RWPE2 (cell line): ENCODE measurements at regions not wholly inside any gene's neighbourhood (a gene's known extent, or its start where the extent isn't known, plus 50 kb on each side); places are given as distances from the start of the nearest gene placed in this dataset.
"Not testable (repeated sequence)": the region's sequence is repeated elsewhere in the genome, so short reads cannot be mapped to it uniquely, and the experiment has no call there.

Experiments
- ATAC-seq: fragments of 200-7000 bp; cut with Tn5 transposase; 3 replicates; pipeline ENCODE4 v1.9.1; 2021; ENCODE audit warnings: low read depth
- DNase-seq: peaks from one replicate; pipeline ENCODE4 v3.0.0-alpha.2; 2020; ENCODE audit warnings: low spot score
- H3K27ac ChIP-seq: fragments of 450-650 bp; 2 replicates; pipeline ENCODE4 v1.5.1; 2017; ENCODE audit warnings: mild to moderate bottlenecking; ENCODE audit not compliant: poor library complexity, severe bottlenecking
- H3K27me3 ChIP-seq: fragments of 250-450 bp; sonication (Bioruptor Pico); 2 replicates; pipeline ENCODE4 v1.5.1; 2021; ENCODE audit warnings: mild to moderate bottlenecking, moderate library complexity; ENCODE audit not compliant: insufficient read depth, poor library complexity, severe bottlenecking
- H3K36me3 ChIP-seq: fragments of 250-450 bp; sonication (Bioruptor Pico); 2 replicates; pipeline ENCODE4 v1.5.1; 2020; ENCODE audit warnings: low read depth, mild to moderate bottlenecking, moderate library complexity
- H3K4me1 ChIP-seq: fragments of 250-450 bp; sonication (Bioruptor Pico); 2 replicates; pipeline ENCODE4 v1.5.1; 2021; ENCODE audit warnings: mild to moderate bottlenecking, moderate library complexity; ENCODE audit not compliant: insufficient read depth, poor library complexity, severe bottlenecking
- H3K4me3 ChIP-seq: fragments of 250-450 bp; sonication (Bioruptor Pico); 2 replicates; pipeline ENCODE4 v1.5.1; 2021; ENCODE audit warnings: mild to moderate bottlenecking, moderate library complexity; ENCODE audit not compliant: severe bottlenecking
- H3K9me3 ChIP-seq: fragments of 250-450 bp; sonication (Bioruptor Pico); 2 replicates; pipeline ENCODE4 v1.5.1; 2021; ENCODE audit warnings: mild to moderate bottlenecking, moderate library complexity; ENCODE audit not compliant: severe bottlenecking
- TF ChIP-seq, protein P1 (sequence below): fragments of 450-650 bp; IDR thresholded peaks from one replicate; pipeline ENCODE4 v1.5.1; 2017; ENCODE audit warnings: mild to moderate bottlenecking, moderate library complexity; ENCODE audit not compliant: poor library complexity, severe bottlenecking

DNA sequence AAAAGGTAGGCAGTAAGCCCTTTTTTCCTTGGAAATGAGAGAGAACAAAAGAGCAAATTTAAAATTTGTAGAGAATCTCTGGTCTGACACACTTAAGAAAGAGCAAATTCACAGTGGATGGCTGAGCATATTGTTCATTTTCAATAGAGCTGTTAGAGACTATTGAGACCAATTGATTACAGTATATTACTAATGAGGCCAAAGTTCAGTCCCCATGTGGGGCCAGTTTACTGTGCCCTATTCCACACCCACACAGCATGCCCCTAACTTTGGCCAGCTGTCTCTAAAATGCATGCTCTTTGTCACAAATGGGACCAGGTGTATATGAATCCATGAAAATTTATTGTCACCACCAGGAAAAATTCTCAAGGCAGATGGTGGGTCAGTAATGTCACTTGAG lies 470.5 kb downstream of the PCDH7 start:
- H3K36me3 ChIP-seq = no peaks in the 10 kb centered on the region
- H3K4me1 ChIP-seq = no peaks in the 10 kb centered on the region
- no peaks in the 10 kb centered on the region for H3K27me3 ChIP-seq
- no peak overlapping the region for H3K4me3 ChIP-seq
- ATAC-seq (no peak), DNase-seq (no peak)
- no peak overlapping the region for H3K27ac ChIP-seq
- no peaks in the 10 kb centered on the region for H3K9me3 ChIP-seq
- TF ChIP-seq, protein P1, sequence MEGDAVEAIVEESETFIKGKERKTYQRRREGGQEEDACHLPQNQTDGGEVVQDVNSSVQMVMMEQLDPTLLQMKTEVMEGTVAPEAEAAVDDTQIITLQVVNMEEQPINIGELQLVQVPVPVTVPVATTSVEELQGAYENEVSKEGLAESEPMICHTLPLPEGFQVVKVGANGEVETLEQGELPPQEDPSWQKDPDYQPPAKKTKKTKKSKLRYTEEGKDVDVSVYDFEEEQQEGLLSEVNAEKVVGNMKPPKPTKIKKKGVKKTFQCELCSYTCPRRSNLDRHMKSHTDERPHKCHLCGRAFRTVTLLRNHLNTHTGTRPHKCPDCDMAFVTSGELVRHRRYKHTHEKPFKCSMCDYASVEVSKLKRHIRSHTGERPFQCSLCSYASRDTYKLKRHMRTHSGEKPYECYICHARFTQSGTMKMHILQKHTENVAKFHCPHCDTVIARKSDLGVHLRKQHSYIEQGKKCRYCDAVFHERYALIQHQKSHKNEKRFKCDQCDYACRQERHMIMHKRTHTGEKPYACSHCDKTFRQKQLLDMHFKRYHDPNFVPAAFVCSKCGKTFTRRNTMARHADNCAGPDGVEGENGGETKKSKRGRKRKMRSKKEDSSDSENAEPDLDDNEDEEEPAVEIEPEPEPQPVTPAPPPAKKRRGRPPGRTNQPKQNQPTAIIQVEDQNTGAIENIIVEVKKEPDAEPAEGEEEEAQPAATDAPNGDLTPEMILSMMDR = no peak

DNA sequence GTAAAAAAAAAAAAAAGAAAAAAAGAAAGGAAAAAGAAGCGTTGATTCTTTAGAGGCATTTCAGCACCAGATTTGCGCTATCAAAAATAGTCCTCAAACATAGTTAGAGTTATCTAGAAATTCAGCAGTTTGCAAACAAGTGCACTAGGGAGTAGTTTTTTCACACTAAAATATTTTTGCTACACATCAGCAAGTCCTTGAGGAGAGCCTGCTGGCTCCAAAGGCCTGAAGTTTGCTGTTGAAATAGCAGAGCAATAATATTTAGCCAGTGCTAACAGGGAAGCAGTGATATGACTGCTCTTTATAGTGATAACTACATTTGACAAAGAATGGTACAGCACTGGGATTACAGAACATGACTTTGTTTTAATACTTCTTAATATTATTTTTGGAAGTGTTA lies 472.2 kb downstream of the PCDH7 start:
- H3K27ac ChIP-seq = no peak overlapping the region
- ATAC-seq (no peak), DNase-seq (no peak)
- H3K9me3 ChIP-seq = no peaks in the 10 kb centered on the region
- H3K36me3 ChIP-seq = no peaks in the 10 kb centered on the region
- H3K27me3 ChIP-seq = no peaks in the 10 kb centered on the region
- TF ChIP-seq, protein P1 = no peak
- H3K4me1 ChIP-seq = no peaks in the 10 kb centered on the region
- no peak overlapping the region for H3K4me3 ChIP-seq

DNA sequence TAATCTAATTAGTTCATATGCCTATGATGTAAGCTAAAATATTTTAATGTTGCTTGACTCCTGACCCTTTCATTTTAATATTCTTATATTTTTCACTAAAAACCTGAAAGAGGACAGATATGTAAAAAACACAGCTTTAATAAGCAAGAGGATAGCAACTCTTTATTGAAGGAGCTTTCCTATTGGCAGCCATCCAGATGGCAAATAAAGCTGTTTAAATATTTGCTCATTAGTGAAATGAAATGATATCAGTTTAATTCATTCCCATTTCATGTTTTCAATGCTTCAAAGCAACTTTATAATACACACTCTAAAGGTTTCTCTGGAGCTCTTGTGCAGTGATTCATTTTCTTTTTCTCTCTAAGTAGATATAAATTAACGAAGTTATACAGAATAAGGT lies 473.4 kb downstream of the PCDH7 start:
- Histone ChIP-seq H3K4me3 (no peak overlapping the region), H3K4me1 (no peaks in the 10 kb centered on the region), H3K36me3 (no peaks in the 10 kb centered on the region), H3K27me3 (no peaks in the 10 kb centered on the region), H3K9me3 (no peaks in the 10 kb centered on the region), H3K27ac (no peak overlapping the region)
- TF ChIP-seq, protein P1 = no peak
- ATAC-seq (no peak), DNase-seq (no peak)

DNA sequence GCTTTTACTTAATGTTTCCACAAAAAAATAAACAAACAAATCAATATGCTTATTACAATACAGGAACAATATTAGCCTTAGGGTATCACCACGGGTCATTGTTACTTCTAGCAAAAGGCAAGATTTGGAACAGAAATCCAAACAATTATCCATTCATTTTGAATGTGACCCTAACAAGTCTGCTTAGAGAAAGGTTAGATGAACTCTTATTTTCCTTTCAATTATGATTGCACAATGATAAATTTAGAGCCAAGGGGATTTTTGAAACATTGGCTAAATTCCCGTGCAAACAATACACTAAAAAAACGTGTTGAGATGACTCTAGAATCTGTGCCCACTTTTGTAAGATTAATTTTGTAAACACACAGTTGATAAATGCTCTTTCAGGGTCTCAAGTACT lies 474.7 kb downstream of the PCDH7 start:
- H3K27ac ChIP-seq = no peak overlapping the region
- ATAC-seq (no peak), DNase-seq (no peak)
- H3K4me3 ChIP-seq = no peak overlapping the region
- TF ChIP-seq, protein P1 = no peak
- no peaks in the 10 kb centered on the region for H3K9me3 ChIP-seq
- no peaks in the 10 kb centered on the region for H3K36me3 ChIP-seq
- H3K4me1 ChIP-seq = no peaks in the 10 kb centered on the region
- H3K27me3 ChIP-seq = no peaks in the 10 kb centered on the region

DNA sequence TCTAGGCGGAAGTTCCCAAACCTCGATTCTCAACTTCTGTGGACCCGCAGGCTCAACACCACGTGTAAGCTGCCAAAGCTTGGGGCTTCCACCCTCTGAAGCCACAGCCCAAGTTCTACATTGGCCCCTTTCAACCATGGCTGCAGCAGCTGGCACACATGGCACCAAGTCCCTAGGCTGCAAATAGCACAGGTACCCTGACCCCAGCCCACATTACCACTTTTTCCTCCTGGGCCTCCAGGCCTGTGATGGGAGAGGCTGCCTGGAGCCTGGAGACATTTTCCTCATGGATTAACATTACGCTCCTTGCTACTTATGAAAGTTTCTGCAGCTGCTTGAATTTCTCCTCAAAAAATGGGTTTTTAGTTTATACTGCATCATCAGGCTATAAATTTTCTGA lies 479.5 kb downstream of the PCDH7 start:
- no peak overlapping the region for H3K4me3 ChIP-seq
- DNase-seq (no peak), ATAC-seq (no peak)
- H3K27me3 ChIP-seq = no peaks in the 10 kb centered on the region
- H3K36me3 ChIP-seq = no peaks in the 10 kb centered on the region
- no peaks in the 10 kb centered on the region for H3K9me3 ChIP-seq
- H3K4me1 ChIP-seq = no peaks in the 10 kb centered on the region
- no peak overlapping the region for H3K27ac ChIP-seq
- TF ChIP-seq, protein P1 = no peak

DNA sequence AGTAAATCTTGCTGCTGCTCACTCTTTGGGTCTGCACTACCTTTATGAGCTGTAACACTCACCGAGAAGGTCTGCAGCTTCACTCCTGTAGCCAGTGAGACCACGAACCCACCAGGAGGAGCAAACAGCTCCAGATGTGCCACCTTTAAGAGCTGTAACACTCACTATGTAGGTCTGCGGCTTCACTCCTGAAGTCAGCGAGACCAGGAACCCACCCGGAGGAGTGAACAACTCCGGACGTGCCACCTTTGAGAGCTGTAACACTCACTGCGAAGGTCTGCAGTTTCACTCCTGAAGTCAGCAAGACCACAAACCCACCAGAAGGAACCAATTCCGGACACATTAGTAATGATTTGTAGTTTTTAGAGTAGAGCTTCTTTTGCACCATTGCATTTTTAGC lies 481.9 kb downstream of the PCDH7 start:
- H3K36me3 ChIP-seq, H3K27me3 ChIP-seq, DNase-seq, H3K27ac ChIP-seq, H3K4me3 ChIP-seq, ATAC-seq, H3K9me3 ChIP-seq, H3K4me1 ChIP-seq: not testable (repeated sequence)
